ENCODE measurements at regions not wholly inside any gene's neighbourhood (a gene's known extent, or its start where the extent isn't known, plus 50 kb on each side); places are given as distances from the start of the nearest gene placed in this dataset.

- no peak for DNase-seq (ENCODE audit: low spot score)
- no peak overlapping the region for H3K27ac ChIP-seq
- TF ChIP-seq CTCF (IDR thresholded peaks at IDR 0.05), result no peak
- no peak overlapping the region for H3K4me3 ChIP-seq
Observed at GRCh38 chr15:37618353-37618752, 316.1 kb upstream of the TMCO5A start.

- Histone ChIP-seq H3K27ac (no peak overlapping the region), H3K4me3 (no peak overlapping the region)
- no peak for TF ChIP-seq CTCF (IDR thresholded peaks at IDR 0.05)
- DNase-seq (ENCODE audit: low spot score), result no peak
Observed at GRCh38 chr15:37619358-37620042, 314.9 kb upstream of the TMCO5A start.

- DNase-seq (ENCODE audit: low spot score), result no peak
- TF ChIP-seq CTCF (IDR thresholded peaks at IDR 0.05), result no peak
- H3K27ac ChIP-seq, result no peak overlapping the region
- H3K4me3 ChIP-seq, result no peak overlapping the region
Observed at GRCh38 chr15:37625576-37625975, 308.9 kb upstream of the TMCO5A start.

- no peak for DNase-seq (ENCODE audit: low spot score)
- no peak for TF ChIP-seq CTCF (IDR thresholded peaks at IDR 0.05)
- Histone ChIP-seq H3K27ac (no peak overlapping the region), H3K4me3 (no peak overlapping the region)
Observed at GRCh38 chr15:37628507-37628906, 305.9 kb upstream of the TMCO5A start.

- TF ChIP-seq CTCF (IDR thresholded peaks at IDR 0.05), result no peak
- H3K27ac ChIP-seq, result no peak overlapping the region
- DNase-seq (ENCODE audit: low spot score), result no peak
- no peak overlapping the region for H3K4me3 ChIP-seq
Observed at GRCh38 chr15:37636736-37637135, 297.7 kb upstream of the TMCO5A start.

- H3K27ac ChIP-seq, result no peak overlapping the region
- no peak overlapping the region for H3K4me3 ChIP-seq
- TF ChIP-seq CTCF (IDR thresholded peaks at IDR 0.05), result no peak
- no peak for DNase-seq (ENCODE audit: low spot score)
Observed at GRCh38 chr15:37638116-37638515, 296.3 kb upstream of the TMCO5A start.

- Histone ChIP-seq H3K4me3 (no peak overlapping the region), H3K27ac (no peak overlapping the region)
- no peak for DNase-seq (ENCODE audit: low spot score)
- no peak for TF ChIP-seq CTCF (IDR thresholded peaks at IDR 0.05)
Observed at GRCh38 chr15:37638691-37639090, 295.7 kb upstream of the TMCO5A start.

Data from coronary artery (tissue), 2 donors.